ENCODE measurements at regions not wholly inside any gene's neighbourhood (a gene's known extent, or its start where the extent isn't known, plus 50 kb on each side); places are given as distances from the start of the nearest gene placed in this dataset.

DNA sequence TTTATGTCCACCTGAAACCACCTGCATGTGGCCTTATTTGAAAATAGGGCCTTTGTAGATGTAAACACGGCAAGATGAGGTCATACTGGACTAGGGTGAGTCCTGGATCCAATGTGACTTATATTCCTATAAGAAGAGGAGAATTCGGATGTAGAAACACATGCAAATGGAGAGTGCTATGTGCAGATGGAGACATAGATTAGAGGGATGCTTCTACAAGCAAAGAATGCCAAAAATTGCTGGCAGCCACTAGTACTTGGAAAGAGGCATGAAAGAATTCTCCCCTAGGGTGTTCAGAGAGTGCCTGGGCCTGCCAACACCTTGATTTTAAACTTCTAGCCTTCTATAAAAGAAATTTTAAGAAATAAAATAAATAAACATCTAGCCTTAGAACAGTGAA, 226.1 kb downstream of the RFC3 start:
- Mint-ChIP-seq H3K36me3 (ENCODE audit: low read depth) (no peaks in the 10 kb centered on the region), H3K4me1 (no peaks in the 10 kb centered on the region), H3K27ac (no peak overlapping the region), H3K27me3 (no peaks in the 10 kb centered on the region), H3K4me3 (no peak overlapping the region)
- no peaks in the 10 kb centered on the region for H3K9me3 ChIP-seq (ENCODE audit: control insufficient read depth, low read length, poor library complexity, severe bottlenecking)
- DNase-seq (no peak), ATAC-seq (no peak)

DNA sequence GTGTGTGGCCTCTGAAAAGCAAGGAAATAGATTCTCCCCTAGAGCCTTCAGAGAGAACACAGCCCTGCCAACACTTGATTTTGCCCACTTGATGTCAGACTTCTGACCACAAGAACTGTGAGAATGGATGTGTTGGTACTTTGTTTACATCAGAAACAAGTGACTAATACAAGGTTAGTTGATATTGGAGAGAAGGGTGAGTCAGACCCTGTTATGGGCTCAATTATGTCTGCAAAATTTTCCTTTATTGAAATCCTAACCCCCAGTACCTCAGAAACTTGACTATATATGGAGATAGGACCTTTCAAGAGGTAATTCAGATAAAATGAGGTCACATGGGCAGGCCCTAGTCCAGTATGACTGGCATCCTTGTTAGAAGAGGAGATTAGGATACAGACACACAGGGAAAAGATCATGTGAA, 226.7 kb downstream of the RFC3 start:
- no peaks in the 10 kb centered on the region for H3K4me1 Mint-ChIP-seq
- no peak for ATAC-seq
- H3K36me3 Mint-ChIP-seq (ENCODE audit: low read depth) = no peaks in the 10 kb centered on the region
- H3K4me3 Mint-ChIP-seq = no peak overlapping the region
- no peak for DNase-seq
- no peaks in the 10 kb centered on the region for H3K27me3 Mint-ChIP-seq
- no peaks in the 10 kb centered on the region for H3K9me3 ChIP-seq (ENCODE audit: control insufficient read depth, low read length, poor library complexity, severe bottlenecking)
- no peak overlapping the region for H3K27ac Mint-ChIP-seq

DNA sequence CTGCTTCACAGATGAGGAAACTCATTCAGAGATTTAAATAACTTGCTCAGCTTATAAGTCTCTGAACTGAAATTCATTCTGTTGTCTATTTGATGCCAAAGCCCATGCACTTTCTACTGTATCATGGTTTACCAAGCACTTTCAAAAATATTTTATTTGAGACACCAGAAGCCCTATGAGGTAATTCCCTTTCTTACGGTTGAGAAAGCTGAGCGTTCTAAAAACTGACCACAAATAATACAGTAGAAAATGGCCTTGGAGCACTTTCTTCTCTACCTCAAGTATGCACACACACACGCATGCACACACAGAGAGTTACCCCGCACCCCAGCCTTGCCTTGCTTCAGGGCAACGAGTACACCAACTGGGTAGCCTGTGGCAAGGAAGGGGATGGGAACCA, 228.5 kb downstream of the RFC3 start:
- Mint-ChIP-seq H3K36me3 (ENCODE audit: low read depth) (no peaks in the 10 kb centered on the region), H3K4me3 (no peak overlapping the region), H3K27ac (no peak overlapping the region), H3K27me3 (no peaks in the 10 kb centered on the region), H3K4me1 (no peaks in the 10 kb centered on the region)
- ATAC-seq = no peak
- no peak for DNase-seq
- H3K9me3 ChIP-seq (ENCODE audit: control insufficient read depth, low read length, poor library complexity, severe bottlenecking) = no peaks in the 10 kb centered on the region

DNA sequence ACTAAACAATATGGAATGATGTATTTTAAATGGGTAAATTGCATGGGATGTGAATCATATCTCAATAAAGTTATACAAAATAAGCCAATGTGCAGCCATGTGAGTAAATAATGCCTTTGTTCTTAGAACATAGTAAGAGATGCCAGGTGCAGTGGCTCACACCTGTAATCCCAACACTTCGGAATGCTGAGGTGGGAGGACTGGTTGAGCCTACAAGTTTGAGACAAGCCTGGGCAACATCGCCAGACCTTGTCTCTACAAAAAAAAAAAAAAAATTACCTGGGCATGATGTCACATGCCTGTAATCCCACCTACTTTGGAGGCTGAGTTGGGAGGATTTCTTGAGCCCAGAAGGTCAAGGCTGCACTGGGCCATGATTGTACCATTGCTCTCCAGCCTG, 230.7 kb downstream of the RFC3 start:
- H3K4me3 Mint-ChIP-seq = no peak overlapping the region
- ATAC-seq (no peak), DNase-seq (no peak)
- no peaks in the 10 kb centered on the region for H3K9me3 ChIP-seq (ENCODE audit: control insufficient read depth, low read length, poor library complexity, severe bottlenecking)
- H3K27ac Mint-ChIP-seq = no peak overlapping the region
- H3K27me3 Mint-ChIP-seq = no peaks in the 10 kb centered on the region
- H3K4me1 Mint-ChIP-seq = no peaks in the 10 kb centered on the region
- H3K36me3 Mint-ChIP-seq (ENCODE audit: low read depth) = no peaks in the 10 kb centered on the region

DNA sequence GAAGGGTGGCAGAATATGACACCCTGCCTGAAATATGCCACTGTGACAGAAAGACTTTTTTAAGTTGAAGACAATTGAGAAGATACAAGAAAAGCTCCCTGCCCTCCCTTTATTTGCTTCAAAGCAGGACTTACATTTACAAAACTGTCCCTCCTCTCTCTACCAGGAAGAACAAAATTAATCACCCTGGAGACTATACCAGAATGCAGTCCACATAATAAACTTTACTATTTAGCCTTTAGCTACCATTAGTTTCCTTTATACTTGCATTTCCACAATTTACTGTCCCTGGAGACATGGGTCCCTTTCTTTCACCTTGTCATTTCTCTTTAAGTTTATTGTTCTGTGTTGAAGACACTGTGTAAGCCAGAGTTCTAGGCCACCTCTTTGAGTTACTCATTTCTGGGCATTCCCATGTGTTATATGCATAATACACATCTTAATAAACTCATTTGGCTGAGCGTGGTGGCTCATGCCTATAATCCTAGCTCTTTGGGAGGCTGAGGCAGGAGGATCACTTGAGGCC, 238.8 kb downstream of the RFC3 start:
- no peak overlapping the region for H3K4me3 Mint-ChIP-seq
- H3K27ac Mint-ChIP-seq = no peak overlapping the region
- H3K4me1 Mint-ChIP-seq = no peaks in the 10 kb centered on the region
- DNase-seq (no peak), ATAC-seq (no peak)
- H3K27me3 Mint-ChIP-seq = no peaks in the 10 kb centered on the region
- H3K9me3 ChIP-seq (ENCODE audit: control insufficient read depth, low read length, poor library complexity, severe bottlenecking) = no peaks in the 10 kb centered on the region
- H3K36me3 Mint-ChIP-seq (ENCODE audit: low read depth) = no peaks in the 10 kb centered on the region

DNA sequence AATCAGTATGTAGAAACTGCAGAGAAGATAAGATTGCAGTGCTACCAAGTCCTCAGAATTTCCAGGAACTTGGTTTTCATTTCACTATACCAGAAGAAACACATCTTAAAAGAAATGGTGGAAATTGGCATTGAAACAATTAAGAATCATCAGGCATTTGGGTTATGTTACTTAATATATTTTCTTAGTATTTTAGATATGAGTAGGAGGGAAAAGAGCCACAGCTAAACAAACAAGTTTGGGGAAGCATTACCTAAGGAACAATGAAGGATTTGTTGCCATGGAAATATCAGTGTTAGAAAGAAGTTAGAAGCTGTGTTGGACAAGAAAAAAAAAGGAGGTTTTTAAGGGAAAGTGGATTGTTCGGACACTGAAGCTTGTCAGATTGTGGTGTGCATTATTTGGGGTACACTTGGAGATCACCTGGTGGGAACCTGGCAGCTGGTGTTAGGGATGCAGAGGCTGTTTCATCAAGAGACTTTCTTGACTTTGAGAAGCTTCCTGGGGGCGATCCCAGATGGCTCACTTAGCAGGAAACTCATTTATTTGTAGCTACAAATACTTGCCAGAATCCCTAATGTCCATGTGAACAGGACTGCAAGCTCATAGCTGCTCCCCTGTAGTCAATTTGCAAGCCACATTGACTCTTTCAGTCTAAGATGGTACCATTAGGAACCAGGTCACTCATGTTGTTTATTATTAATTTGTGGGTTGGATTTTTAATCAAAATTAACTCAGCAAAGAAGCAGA, 246.7 kb downstream of the RFC3 start:
- ATAC-seq (no peak), DNase-seq (no peak)
- no peak overlapping the region for H3K4me3 Mint-ChIP-seq
- H3K27me3 Mint-ChIP-seq = no peaks in the 10 kb centered on the region
- no peaks in the 10 kb centered on the region for H3K4me1 Mint-ChIP-seq
- H3K27ac Mint-ChIP-seq = no peak overlapping the region
- H3K9me3 ChIP-seq (ENCODE audit: control insufficient read depth, low read length, poor library complexity, severe bottlenecking) = no peaks in the 10 kb centered on the region
- H3K36me3 Mint-ChIP-seq (ENCODE audit: low read depth) = no peaks in the 10 kb centered on the region

DNA sequence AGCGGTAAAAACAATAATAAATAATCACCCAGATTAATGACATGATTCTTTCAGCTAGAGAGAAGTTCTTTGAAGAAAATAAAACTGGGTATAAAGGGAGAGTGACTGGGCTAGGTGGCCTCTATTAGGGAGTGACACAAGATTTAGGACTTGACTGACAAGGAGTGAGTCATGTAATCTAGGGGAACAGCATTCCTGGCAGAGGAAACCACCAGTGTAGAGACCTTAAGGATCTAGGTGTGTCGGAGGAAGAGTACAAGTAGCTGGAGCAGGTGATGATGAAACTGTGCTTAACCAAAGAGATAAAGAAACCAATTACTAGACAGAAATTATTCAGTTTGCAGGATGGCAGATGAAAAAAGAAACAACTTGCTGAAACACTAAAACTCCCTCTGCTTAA, 248.0 kb downstream of the RFC3 start:
- no peaks in the 10 kb centered on the region for H3K27me3 Mint-ChIP-seq
- H3K4me1 Mint-ChIP-seq = no peaks in the 10 kb centered on the region
- no peak overlapping the region for H3K27ac Mint-ChIP-seq

DNA sequence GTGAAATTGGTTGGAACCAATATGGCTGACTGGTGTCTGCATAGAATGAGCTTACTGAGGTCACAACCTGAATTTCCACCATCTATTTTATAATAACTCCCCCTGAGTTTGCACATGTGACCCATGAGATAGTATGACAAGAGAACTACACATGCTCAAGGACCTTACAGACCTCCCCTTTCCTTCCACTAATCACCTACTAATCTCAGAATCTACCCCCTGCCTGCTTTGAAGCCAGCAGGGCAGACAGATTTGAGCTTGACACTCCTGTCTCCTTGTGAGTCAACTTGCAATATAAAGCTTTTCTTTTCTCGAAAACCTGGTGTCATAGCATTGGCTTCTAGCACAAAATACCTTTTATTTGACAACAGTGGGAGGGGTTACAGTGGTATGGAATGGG, 248.4 kb downstream of the RFC3 start:
- H3K27me3 Mint-ChIP-seq = no peaks in the 10 kb centered on the region
- no peaks in the 10 kb centered on the region for H3K36me3 Mint-ChIP-seq (ENCODE audit: low read depth)
- no peaks in the 10 kb centered on the region for H3K9me3 ChIP-seq (ENCODE audit: control insufficient read depth, low read length, poor library complexity, severe bottlenecking)
- DNase-seq = no peak
- no peak overlapping the region for H3K4me3 Mint-ChIP-seq
- ATAC-seq = no peak
- H3K27ac Mint-ChIP-seq = no peak overlapping the region
- H3K4me1 Mint-ChIP-seq = no peaks in the 10 kb centered on the region

More for the DNA sequence above, 248.0 kb downstream of the RFC3 start:
- no peak for DNase-seq
- H3K9me3 ChIP-seq (ENCODE audit: control insufficient read depth, low read length, poor library complexity, severe bottlenecking) = no peaks in the 10 kb centered on the region
- no peak for ATAC-seq
- no peak overlapping the region for H3K4me3 Mint-ChIP-seq
- H3K36me3 Mint-ChIP-seq (ENCODE audit: low read depth) = no peaks in the 10 kb centered on the region

DNA sequence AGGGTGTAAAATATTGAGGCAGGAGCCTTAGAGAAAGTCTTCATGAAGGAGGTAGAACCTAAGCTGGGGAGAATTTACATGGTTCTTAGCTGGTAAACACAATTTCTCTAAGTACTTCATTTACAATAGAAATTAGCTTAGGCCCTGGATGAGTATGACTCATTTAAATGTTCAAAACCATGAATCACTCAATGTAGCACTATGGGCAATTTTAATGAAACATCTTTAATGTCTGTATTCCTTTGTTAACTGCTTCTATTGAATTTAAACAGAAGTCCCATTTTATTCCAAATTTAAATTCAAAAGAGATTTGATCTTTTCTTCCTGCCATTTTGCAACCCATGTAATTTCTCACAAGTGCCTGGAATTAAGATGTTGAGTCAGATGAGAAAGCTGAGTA, 252.1 kb downstream of the RFC3 start:
- Mint-ChIP-seq H3K27ac (no peak overlapping the region), H3K36me3 (ENCODE audit: low read depth) (no peaks in the 10 kb centered on the region), H3K27me3 (no peaks in the 10 kb centered on the region), H3K4me1 (no peaks in the 10 kb centered on the region), H3K4me3 (no peak overlapping the region)
- no peak for DNase-seq
- ATAC-seq = no peak
- H3K9me3 ChIP-seq (ENCODE audit: control insufficient read depth, low read length, poor library complexity, severe bottlenecking) = no peaks in the 10 kb centered on the region

DNA sequence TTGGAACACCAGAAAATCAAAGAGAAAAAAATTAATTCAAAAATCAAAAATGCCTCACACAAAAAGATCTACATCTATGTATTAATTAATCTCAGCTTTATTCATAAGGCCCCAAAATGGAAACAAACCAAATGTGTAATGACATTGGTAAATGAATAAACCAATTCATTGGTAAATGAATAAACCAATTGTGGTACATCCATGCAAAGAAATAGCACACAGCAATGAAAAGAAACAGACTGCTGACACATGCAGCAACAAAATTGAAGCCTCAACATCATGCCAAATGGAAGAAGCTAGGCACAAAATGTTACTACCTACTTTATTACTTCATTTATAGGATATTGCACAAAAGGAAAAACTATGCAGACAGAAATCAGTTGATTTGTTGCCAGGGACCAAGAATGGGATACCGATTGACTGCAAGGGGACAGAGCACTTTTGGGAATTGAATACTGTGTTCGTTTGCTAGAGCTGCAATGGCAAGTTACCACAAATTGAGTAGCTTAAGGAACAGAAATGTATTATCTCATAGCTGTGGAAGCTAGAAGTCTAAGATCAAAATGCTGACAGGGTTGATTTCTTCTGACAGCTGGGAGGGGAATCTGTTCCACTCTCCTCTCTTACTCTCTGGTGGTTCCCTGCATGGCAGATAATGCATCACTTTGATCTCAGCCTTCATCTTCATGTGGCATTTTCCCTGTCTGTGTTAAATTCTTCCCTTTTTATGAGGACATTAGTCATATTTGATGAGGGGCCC, 252.8 kb downstream of the RFC3 start:
- H3K27me3 Mint-ChIP-seq = no peaks in the 10 kb centered on the region
- ATAC-seq (no peak), DNase-seq (no peak)
- no peaks in the 10 kb centered on the region for H3K4me1 Mint-ChIP-seq
- H3K36me3 Mint-ChIP-seq (ENCODE audit: low read depth) = no peaks in the 10 kb centered on the region
- H3K27ac Mint-ChIP-seq = no peak overlapping the region
- H3K9me3 ChIP-seq (ENCODE audit: control insufficient read depth, low read length, poor library complexity, severe bottlenecking) = no peaks in the 10 kb centered on the region
- no peak overlapping the region for H3K4me3 Mint-ChIP-seq

DNA sequence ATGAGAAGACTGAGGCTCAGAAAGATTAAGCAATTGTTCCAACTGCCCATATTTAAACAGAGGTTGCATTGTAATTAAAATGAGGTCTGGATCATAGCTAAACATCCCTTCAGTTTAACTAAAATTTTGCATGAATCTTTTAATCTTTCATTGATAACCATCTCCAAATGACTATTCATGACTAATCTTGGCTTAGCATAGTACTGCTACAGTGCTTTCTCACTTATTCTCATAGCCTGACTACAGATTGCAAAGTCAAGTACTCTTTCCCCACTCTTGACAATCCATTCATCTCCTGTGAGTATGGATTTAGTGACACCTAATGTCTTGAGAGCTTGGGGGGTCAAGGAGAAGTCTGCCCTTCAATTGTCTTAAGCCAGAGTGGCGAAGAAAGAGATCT, 258.4 kb downstream of the RFC3 start:
- DNase-seq = no peak
- Mint-ChIP-seq H3K36me3 (ENCODE audit: low read depth) (no peaks in the 10 kb centered on the region), H3K27ac (no peak overlapping the region), H3K4me1 (no peaks in the 10 kb centered on the region), H3K4me3 (no peak overlapping the region), H3K27me3 (no peaks in the 10 kb centered on the region)
- no peak for ATAC-seq
- no peaks in the 10 kb centered on the region for H3K9me3 ChIP-seq (ENCODE audit: control insufficient read depth, low read length, poor library complexity, severe bottlenecking)

DNA sequence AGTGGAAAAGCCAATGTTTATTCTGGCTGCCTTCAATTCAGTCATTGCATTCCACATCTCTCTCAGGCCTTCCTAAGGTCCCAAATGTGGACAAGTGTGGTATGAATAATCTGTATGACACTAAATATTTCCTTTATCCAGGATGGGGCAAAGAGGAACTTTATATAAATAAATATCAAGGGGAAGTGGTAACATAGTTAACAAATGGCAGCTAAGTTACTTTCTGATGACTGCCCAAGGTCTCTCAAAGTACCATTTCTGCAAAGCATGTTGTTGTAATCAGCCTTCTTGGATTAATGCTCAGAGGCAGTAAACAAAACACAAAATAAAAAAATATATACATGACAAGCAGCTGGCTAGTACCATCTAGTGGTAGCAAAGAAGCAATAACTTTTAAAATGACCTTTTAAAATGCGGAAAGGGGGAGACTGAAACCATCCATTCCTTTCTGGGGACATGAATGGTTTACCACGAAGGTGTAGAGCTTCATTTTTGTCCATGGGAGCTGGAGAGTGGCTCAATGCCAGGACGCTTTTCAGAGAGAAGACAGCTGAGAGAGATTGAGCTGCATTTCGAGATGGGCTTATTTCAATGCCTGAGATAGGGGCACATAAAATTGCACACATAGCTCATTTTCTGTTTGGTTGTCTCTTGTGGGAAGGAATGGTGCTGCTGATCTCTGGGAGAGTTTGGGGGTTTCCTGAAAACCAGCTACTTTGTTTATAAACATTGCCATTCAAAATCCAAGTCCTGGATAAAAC, 259.2 kb downstream of the RFC3 start:
- H3K9me3 ChIP-seq (ENCODE audit: control insufficient read depth, low read length, poor library complexity, severe bottlenecking) = no peaks in the 10 kb centered on the region
- no peaks in the 10 kb centered on the region for H3K27me3 Mint-ChIP-seq
- no peak overlapping the region for H3K4me3 Mint-ChIP-seq
- no peak overlapping the region for H3K27ac Mint-ChIP-seq
- no peaks in the 10 kb centered on the region for H3K36me3 Mint-ChIP-seq (ENCODE audit: low read depth)
- DNase-seq = no peak
- H3K4me1 Mint-ChIP-seq = no peaks in the 10 kb centered on the region
- no peak for ATAC-seq

DNA sequence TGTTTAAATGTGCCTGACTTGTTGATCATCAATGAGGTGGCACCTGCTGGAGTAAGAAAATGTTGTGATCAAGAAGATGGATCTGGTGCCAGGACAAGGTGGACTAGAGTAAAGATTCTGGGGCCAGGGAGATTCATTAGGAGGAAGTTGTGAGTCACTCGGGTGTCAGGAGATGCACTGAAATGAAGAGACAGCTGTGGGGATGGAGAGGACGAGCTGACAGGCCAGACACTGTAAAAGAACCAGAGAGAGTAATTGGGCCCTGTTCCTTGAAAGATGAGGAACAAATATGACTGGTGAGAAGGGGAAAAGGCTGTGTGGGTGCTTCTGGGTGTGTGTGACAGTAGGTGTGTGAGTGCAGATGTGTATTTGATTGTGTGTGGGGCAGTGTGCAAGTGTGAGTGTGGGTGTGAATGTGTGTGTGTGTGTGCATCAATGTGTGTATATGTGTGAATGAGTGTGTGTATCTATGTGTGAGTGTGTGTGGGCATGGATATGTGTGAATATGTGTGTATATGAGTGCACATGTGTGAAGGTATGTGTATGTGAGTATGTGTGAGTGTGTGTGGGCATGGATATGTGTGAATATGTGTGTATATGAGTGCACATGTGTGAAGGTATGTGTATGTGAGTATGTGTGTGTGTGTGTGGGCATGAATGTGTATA, 260.5 kb downstream of the RFC3 start:
- H3K4me1 Mint-ChIP-seq = no peaks in the 10 kb centered on the region

More for the DNA sequence above, 260.5 kb downstream of the RFC3 start:
- H3K36me3 Mint-ChIP-seq (ENCODE audit: low read depth) = no peaks in the 10 kb centered on the region
- H3K27ac Mint-ChIP-seq = no peak overlapping the region
- ATAC-seq (no peak), DNase-seq (no peak)
- H3K9me3 ChIP-seq (ENCODE audit: control insufficient read depth, low read length, poor library complexity, severe bottlenecking) = no peaks in the 10 kb centered on the region
- H3K4me3 Mint-ChIP-seq = no peak overlapping the region
- H3K27me3 Mint-ChIP-seq = no peaks in the 10 kb centered on the region

Measured in T-helper 17 cell (primary cell).